ENCODE measurements at regions not wholly inside any gene's neighbourhood (a gene's known extent, or its start where the extent isn't known, plus 50 kb on each side); places are given as distances from the start of the nearest gene placed in this dataset.

- DNase-seq: no peak
Observed at GRCh38 chr3:57009802-57010201, 50.7 kb upstream of the SPATA12 start.

GRCh38 chr3:57009367-57009766, 51.1 kb upstream of the SPATA12 start:
- no peak for DNase-seq

- no peak for DNase-seq
Observed at GRCh38 chr3:57007521-57008460, 52.7 kb upstream of the SPATA12 start.

- no peak for DNase-seq
Observed at GRCh38 chr3:57006949-57007419, 53.5 kb upstream of the SPATA12 start.

- DNase-seq: no peak
Observed at GRCh38 chr3:57006179-57006657, 54.2 kb upstream of the SPATA12 start.

GRCh38 chr3:57004229-57004628, 56.2 kb upstream of the SPATA12 start:
- no peak for DNase-seq

- no peak for DNase-seq
Observed at GRCh38 chr3:57003676-57004075, 56.8 kb upstream of the SPATA12 start.

GRCh38 chr3:57001356-57001755, 59.1 kb upstream of the SPATA12 start:
- no peak for DNase-seq

GRCh38 chr3:57000012-57000411, 60.5 kb upstream of the SPATA12 start:
- DNase-seq: no peak

- DNase-seq: no peak
Observed at GRCh38 chr3:56999547-56999946, 60.9 kb upstream of the SPATA12 start.

- DNase-seq: no peak
Observed at GRCh38 chr3:56998076-56998529, 62.4 kb upstream of the SPATA12 start.

GRCh38 chr3:56997675-56998074, 62.8 kb upstream of the SPATA12 start:
- DNase-seq: no peak

- DNase-seq: no peak
Observed at GRCh38 chr3:56997041-56997440, 63.4 kb upstream of the SPATA12 start.

- DNase-seq: no peak
Observed at GRCh38 chr3:56994391-56994790, 66.1 kb upstream of the SPATA12 start.

- no peak for DNase-seq
Observed at GRCh38 chr3:56990641-56991015, 69.8 kb upstream of the SPATA12 start.

GRCh38 chr3:56989977-56990640, 70.4 kb upstream of the SPATA12 start:
- no peak for DNase-seq

- no peak for DNase-seq
Observed at GRCh38 chr3:56989169-56989976, 71.1 kb upstream of the SPATA12 start.

GRCh38 chr3:56988458-56989168, 71.9 kb upstream of the SPATA12 start:
- peak; percentile 56 to 90 for DNase-seq

GRCh38 chr3:56987238-56987895, 73.1 kb upstream of the SPATA12 start:
- no peak for DNase-seq

- DNase-seq: no peak
Observed at GRCh38 chr3:56986347-56986746, 74.1 kb upstream of the SPATA12 start.

- DNase-seq: peak; percentile 29 to 51
Observed at GRCh38 chr3:56985878-56986277, 74.6 kb upstream of the SPATA12 start.

GRCh38 chr3:56985460-56985859, 75.0 kb upstream of the SPATA12 start:
- DNase-seq: no peak

All from inflammatory macrophage treated with lipopolysaccharide for 1 hour (primary cell).